PC-9 (cell line): ENCODE measurements at regions not wholly inside any gene's neighbourhood (a gene's known extent, or its start where the extent isn't known, plus 50 kb on each side); places are given as distances from the start of the nearest gene placed in this dataset.

ENCODE experiments used
- BruUV-seq: library from RNA; stranded (reverse); fragments of 400-500 nt; replicated peaks from 2 replicates; lab custom pipeline; 2021; lab: Mats Ljungman, UMichigan
- CTCF ChIA-PET: fragments of 300-600 bp; sonication (Branson Sonifier 250); formaldehyde crosslinking; loops from one replicate; lab custom pipeline; 2022; ENCODE audit warnings: antibody characterized with exemption; lab: Charles Lee
- POLR2A ChIA-PET: fragments of 300-600 bp; sonication (Branson Sonifier 250); formaldehyde crosslinking; loops from one replicate; lab custom pipeline; 2022; ENCODE audit warnings: antibody characterized with exemption; ENCODE audit not compliant: unreplicated experiment; lab: Charles Lee
- DNase-seq, 2 experiments: peaks; one replicate each; pipeline versions ENCODE4 v3.0.0 to v3.0.0-alpha.2; 2015 to 2022; ENCODE audit warnings: mixed read lengths in 1 of 2
- H2AFZ ChIP-seq: fragments of 200-600 bp; sonication (generic); 2 replicates; pipeline ENCODE4 v1.8.1; 2017; ENCODE audit warnings: antibody characterized with exemption
- H3F3A ChIP-seq: fragments of 200-600 bp; sonication (generic); 2 replicates; pipeline ENCODE4 v1.8.1; 2017; ENCODE audit warnings: antibody characterized with exemption, mild to moderate bottlenecking, low read depth; ENCODE audit not compliant: insufficient read depth
- H3K27ac ChIP-seq: fragments of 200-600 bp; sonication (generic); 2 replicates; pipeline ENCODE4 v1.6.1; 2016; ENCODE audit warnings: mixed run types
- H3K27me3 ChIP-seq: fragments of 200-600 bp; sonication (generic); 2 replicates; pipeline ENCODE4 v1.6.1; 2016; ENCODE audit warnings: low read depth, mixed run types; ENCODE audit not compliant: insufficient read depth
- H3K36me3 ChIP-seq: fragments of 200-600 bp; sonication (generic); 2 replicates; pipeline ENCODE4 v1.6.1; 2016; ENCODE audit warnings: low read depth, mixed run types
- H3K4me1 ChIP-seq: fragments of 200-600 bp; sonication (generic); replicated peaks from 2 replicates; pipeline ENCODE4 v1.6.1; 2016; ENCODE audit warnings: mixed run types; ENCODE audit not compliant: insufficient read depth
- H3K4me2 ChIP-seq: fragments of 200-600 bp; sonication (generic); 2 replicates; pipeline ENCODE4 v1.6.1; 2017; ENCODE audit warnings: mixed run types
- H3K4me3 ChIP-seq: fragments of 200-600 bp; sonication (generic); 2 replicates; pipeline ENCODE4 v1.6.1; 2016; ENCODE audit warnings: mixed run types
- H3K79me2 ChIP-seq: fragments of 200-600 bp; sonication (generic); 2 replicates; pipeline ENCODE4 v1.6.1; 2017; ENCODE audit warnings: low read depth, mixed run types
- H3K9me2 ChIP-seq: fragments of 200-600 bp; sonication (generic); 2 replicates; pipeline ENCODE4 v1.8.1; 2017; ENCODE audit warnings: mild to moderate bottlenecking; ENCODE audit not compliant: insufficient read depth
- H3K9me3 ChIP-seq: fragments of 200-600 bp; sonication (generic); 2 replicates; pipeline ENCODE4 v1.8.1; 2016; ENCODE audit warnings: low read depth; ENCODE audit not compliant: insufficient read depth
- H4K20me1 ChIP-seq: fragments of 200-600 bp; sonication (generic); 2 replicates; pipeline ENCODE4 v1.8.1; 2017; ENCODE audit not compliant: insufficient read depth
- EZH2 ChIP-seq: fragments of 200-600 bp; sonication (generic); IDR thresholded peaks from 2 replicates; pipeline ENCODE4 v1.8.0; 2017; ENCODE audit warnings: antibody characterized with exemption, low read depth
- intact Hi-C: fragments of 100-400 bp; cut with micrococcal nuclease; formaldehyde crosslinking; loops from one replicate; pipeline ENCODE4 v1.10.0; 2022; ENCODE audit not compliant: unreplicated experiment
- TF ChIP-seq, protein P1 (sequence below): fragments of 200-600 bp; sonication (generic); conservative IDR thresholded peaks from 2 replicates; pipeline ENCODE4 v1.6.1; 2017; ENCODE audit warnings: mixed run types, antibody characterized with exemption, mild to moderate bottlenecking, moderate library complexity

DNA sequence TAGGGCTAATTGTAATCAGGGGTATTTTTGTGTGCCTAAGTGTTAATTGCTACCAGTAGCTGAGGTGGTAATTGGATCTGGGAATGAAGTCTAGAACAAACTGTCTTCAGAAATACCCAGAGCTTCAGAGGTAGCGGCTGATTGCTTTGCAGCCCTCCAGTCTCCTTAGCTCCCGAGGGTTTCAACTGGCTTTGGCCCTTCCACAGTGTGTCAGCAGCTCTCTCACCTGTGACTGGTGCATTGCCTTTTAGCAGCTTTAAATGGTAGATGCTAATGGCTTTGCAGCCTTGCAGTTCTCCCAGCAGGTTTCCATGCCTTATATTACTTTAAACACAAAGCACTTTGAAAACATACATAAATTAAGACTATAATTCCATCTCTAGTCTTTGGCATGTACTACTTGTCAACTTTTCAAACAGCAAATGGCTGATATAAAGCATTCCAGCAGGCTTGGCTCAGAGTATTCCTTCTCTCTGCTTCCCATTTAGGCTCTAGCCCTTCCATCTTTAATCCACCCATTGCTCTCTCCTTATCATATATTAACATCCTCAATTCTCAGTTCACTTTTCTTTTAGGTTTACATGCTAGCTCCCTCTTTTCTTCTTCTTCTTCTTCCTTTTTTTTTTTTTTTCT, 156.4 kb upstream of the GALNT13 start:
- no peak overlapping the region for H3K27ac ChIP-seq
- no peaks in the 10 kb centered on the region for H4K20me1 ChIP-seq
- H3K27me3 ChIP-seq, result no peaks in the 10 kb centered on the region
- CTCF ChIA-PET, result no interaction called here
- POLR2A ChIA-PET, result interaction anchor here (0.6 kb wide), 1 partner anchor 644 kb away, joined by 3 read pairs; no protein-coding TSS in a partner anchor
- H2AFZ ChIP-seq, result no peak overlapping the region
- no peak overlapping the region for H3K4me2 ChIP-seq
- TF ChIP-seq EZH2, result no peak
- TF ChIP-seq, protein P1, sequence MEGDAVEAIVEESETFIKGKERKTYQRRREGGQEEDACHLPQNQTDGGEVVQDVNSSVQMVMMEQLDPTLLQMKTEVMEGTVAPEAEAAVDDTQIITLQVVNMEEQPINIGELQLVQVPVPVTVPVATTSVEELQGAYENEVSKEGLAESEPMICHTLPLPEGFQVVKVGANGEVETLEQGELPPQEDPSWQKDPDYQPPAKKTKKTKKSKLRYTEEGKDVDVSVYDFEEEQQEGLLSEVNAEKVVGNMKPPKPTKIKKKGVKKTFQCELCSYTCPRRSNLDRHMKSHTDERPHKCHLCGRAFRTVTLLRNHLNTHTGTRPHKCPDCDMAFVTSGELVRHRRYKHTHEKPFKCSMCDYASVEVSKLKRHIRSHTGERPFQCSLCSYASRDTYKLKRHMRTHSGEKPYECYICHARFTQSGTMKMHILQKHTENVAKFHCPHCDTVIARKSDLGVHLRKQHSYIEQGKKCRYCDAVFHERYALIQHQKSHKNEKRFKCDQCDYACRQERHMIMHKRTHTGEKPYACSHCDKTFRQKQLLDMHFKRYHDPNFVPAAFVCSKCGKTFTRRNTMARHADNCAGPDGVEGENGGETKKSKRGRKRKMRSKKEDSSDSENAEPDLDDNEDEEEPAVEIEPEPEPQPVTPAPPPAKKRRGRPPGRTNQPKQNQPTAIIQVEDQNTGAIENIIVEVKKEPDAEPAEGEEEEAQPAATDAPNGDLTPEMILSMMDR, result no peak
- H3F3A ChIP-seq, result no peaks in the 10 kb centered on the region
- BruUV-seq, result no TSS peak
- intact Hi-C loops, result no loop called here
- DNase-seq, result no peak
- H3K4me3 ChIP-seq, result no peak overlapping the region
- H3K79me2 ChIP-seq, result no peaks in the 10 kb centered on the region
- H3K9me3 ChIP-seq, result no peaks in the 10 kb centered on the region; the same call in 1 of the 2 replicates
- no peaks in the 10 kb centered on the region for H3K36me3 ChIP-seq
- H3K4me1 ChIP-seq, result no peaks in the 10 kb centered on the region
- no peaks in the 10 kb centered on the region for H3K9me2 ChIP-seq

- Histone ChIP-seq H3K9me3 (no peaks in the 10 kb centered on the region; the same call in 1 of the 2 replicates), H3K27ac (no peak overlapping the region), H3K27me3 (no peaks in the 10 kb centered on the region), H3K4me3 (no peak overlapping the region), H2AFZ (no peak overlapping the region), H3F3A (no peaks in the 10 kb centered on the region), H3K9me2 (no peaks in the 10 kb centered on the region), H3K79me2 (no peaks in the 10 kb centered on the region), H3K4me1 (no peaks in the 10 kb centered on the region), H3K4me2 (no peak overlapping the region), H4K20me1 (no peaks in the 10 kb centered on the region), H3K36me3 (no peaks in the 10 kb centered on the region)
- ChIA-PET CTCF (no interaction called here), POLR2A (no interaction called here)
- no TSS peak for BruUV-seq
- intact Hi-C loops, result no loop called here
- TF ChIP-seq EZH2, result no peak
- TF ChIP-seq, protein P1, result no peak
- no peak for DNase-seq
Measured at GRCh38 chr2:153717060-153717459, 154.7 kb upstream of the GALNT13 start.

DNA sequence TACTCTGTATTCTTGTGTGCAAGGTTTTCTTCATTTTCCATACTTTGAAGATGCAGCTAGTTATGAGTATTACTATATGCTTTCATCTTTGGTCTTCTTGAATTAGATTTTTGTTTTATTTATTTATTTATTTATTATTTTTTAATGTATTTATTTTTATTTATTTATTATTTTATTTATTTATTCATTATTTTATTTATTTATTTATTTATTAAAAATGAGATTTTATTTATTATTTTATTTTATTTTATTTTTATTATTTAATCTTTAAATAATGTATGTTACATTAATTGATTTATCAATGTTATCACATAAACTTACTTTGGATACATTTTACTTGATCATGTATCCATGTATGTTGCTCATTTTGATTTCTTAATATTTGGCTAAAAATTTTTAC, 132.3 kb upstream of the GALNT13 start:
- Histone ChIP-seq H3K27me3 (no peaks in the 10 kb centered on the region), H3K4me2 (no peak overlapping the region), H3F3A (no peaks in the 10 kb centered on the region), H3K27ac (no peak overlapping the region), H3K4me1 (no peaks in the 10 kb centered on the region), H4K20me1 (no peaks in the 10 kb centered on the region), H3K9me2 (no peaks in the 10 kb centered on the region), H3K9me3 (no peaks in the 10 kb centered on the region), H3K36me3 (no peaks in the 10 kb centered on the region), H3K4me3 (no peak overlapping the region), H3K79me2 (no peaks in the 10 kb centered on the region), H2AFZ (no peak overlapping the region)
- no TSS peak for BruUV-seq
- TF ChIP-seq, protein P1, result no peak
- no peak for TF ChIP-seq EZH2
- intact Hi-C loops, result no loop called here
- ChIA-PET CTCF (no interaction called here), POLR2A (no interaction called here)
- no peak for DNase-seq
